ENCODE measurements at regions not wholly inside any gene's neighbourhood (a gene's known extent, or its start where the extent isn't known, plus 50 kb on each side); places are given as distances from the start of the nearest gene placed in this dataset.
A peak's percentile ranks its signal among the peaks of the same experiment; 100 is the strongest.

DNA sequence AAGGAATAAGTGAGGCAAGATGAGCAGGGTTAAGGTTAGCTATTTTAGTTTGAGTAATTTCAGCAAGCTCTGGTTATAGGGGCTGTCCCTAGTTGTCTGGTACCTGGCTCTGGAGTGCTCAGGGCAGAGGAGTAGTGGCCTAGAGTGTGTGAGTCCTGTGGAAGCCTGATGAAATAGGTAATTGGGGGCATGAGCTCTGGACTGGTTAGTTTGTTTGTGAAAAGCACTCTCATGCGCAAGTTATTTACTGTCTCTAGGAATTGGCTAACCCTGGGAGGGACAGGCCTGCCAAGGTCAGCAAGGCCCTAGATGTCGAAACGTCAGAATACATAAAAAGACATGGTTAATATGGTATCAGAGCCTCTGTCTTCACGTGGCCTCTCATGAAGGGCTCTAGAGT, 900.1 kb downstream of the PCDH17 start:
- DNase-seq: no peak

DNA sequence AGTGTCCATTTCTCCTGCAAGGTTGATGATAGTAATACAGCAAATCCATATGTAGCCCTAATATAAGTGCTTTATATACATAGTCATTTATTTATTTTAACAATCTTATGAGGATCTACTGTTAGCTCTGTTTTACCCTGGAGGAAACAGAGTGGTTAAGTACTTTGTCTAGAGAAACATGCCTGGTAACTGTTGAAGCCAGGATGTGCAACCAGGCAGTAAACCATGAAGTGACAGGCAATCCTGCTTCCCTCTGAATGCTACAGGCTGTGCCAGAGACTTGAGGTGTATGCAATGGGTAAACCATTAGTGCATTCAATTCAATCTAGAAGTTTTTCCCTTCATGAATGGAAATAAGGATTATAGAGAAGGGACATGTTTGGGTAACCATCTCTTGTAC, 911.0 kb downstream of the PCDH17 start:
- DNase-seq: no peak

DNA sequence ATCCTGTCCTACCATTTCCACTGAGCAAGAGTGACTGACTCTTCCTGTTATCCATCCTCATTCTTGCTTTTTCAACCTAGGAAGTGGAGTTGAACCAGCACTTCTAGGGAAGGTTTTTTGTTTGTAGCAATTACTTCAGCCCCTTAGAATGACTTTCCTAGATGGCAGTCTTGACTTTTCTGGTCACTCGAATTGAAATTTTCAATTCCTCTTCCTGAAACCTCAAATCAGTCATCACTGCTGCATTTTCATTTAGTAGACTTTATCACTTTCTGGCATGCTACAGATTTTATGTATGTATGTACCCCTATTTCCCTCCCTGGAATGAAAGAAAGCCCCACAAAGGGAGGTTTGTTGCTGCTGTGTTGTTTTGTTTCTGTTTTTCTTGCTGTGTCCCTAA, 915.9 kb downstream of the PCDH17 start:
- DNase-seq: no peak

DNA sequence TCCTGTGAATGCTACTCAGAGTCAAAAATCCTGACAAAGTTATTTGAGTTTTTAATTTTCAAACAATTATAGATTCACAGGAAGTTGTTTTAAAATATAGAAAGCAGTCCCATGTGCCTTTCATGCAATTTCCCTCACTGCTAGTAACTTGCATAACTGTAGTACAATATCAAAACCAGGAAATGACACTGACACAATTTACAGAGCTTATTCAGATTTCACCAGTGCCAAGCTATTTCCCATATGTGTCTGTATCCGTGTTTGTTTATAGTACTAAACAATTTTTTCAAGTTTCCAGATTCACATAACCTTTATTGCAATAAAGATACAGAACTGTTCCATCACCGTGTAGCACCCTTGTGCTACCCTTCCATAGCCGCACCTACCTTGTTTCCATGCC, 934.6 kb downstream of the PCDH17 start:
- no peak for DNase-seq

DNA sequence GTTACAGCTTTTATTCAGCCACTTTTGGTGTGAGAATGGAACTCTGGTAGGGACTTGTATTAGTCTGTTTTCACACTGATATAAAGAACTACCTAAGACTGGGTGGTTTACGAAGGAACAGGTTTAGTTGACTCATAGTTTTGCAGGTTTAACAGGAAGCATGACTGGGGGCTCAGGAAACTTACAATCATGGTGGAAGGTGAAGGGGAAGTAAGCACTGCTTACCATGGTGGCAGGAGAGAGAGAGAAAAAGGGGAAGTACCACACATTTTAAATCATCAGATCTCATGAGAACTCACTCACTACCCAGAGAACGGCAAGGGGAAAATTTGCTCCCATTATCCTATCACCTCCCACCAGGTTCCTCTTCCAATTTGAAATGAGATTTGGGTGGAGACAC, 942.2 kb downstream of the PCDH17 start:
- no peak for DNase-seq

DNA sequence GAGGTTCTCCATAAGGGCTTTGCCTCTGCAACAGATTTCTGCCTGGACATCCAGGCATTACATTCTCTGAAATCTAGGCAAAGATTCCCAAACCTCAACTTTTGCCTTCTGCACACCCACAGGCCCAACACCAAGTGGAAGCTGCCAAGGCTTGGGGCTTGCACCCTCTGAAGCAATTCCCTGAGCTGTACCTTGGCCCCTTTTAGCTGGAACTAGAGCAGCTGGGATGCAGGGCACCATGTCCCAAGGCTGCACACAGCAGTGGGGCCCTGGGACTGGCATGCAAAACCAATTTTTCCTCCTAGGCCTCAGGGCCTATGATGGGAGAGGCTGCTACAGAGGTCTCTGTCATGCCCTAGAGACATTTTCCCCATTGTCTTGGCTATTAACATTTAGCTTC, 943.2 kb downstream of the PCDH17 start:
- DNase-seq: no peak

DNA sequence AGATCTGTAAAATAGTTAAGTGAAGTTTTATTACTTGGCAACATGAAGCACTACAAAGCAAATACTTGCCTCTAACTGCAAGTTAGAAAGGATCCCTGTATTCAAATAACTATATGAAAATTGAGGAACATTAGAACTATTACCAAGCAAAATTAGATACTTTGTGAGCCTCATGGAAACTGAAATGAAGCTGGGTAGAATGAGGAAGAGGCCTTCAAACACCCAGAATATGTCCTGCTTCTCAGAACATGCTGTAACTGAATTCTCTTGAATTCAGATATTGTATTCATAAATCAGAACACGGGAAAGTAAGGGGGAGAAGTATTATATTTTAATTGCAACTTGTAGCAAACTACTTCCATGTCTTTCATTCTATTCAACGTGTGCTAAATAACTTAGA, 947.9 kb downstream of the PCDH17 start:
- DNase-seq: no peak

DNA sequence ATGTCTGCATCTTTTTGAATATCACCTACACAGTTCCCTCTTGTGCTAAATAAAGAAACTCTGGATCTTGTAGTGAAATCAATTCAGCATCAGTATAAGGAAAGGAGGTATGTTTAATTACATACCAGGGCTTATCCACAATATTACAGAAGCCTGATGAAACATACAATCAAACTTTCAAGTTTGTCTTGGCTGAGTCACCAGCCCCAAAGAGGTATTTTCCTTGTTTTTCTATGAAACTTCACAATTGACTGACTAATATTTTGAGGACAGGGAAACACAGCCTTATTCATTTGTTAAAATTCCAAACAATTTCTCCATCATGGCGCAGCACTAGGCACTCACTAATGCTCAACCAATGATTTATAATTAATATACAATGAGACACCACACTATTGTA, 952.4 kb downstream of the PCDH17 start:
- no peak for DNase-seq

DNA sequence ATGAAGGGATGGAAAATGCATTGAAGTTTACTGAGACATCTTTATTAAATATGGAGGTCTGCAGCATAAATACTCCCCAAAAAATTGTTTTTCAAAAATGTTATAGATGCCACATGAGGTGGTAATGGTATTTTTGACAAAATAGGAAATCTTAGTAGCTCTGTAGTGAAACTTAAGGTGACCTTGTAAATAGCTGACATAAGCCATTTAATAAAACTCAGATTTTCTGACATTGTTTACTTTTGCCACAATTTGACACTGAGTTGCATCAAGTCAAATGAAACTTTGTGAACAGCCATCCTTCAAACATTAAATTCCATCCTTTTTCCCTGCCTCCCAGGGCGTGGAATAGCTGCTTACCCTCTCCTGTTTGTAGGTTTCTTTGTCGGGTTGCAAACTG, 953.1 kb downstream of the PCDH17 start:
- DNase-seq: no peak

DNA sequence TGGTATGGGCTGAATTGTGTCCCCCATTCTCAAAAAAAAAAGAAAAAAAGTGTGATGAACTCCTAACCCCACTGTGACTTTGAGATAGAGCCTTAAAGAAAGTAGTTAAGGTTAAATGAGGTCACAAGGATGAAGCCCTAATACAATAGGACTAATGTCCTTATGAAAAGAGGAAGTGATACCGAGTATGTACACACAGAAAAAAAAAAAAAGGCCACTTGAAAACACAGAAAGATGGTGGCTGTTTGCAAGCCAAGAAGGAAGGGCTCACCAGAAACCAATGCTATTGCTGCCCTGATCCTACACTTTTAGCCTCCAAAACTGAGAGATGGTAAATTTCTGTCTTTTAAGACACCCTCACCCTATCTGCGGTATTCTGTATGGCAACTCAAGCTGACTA, 955.6 kb downstream of the PCDH17 start:
- DNase-seq: no peak

DNA sequence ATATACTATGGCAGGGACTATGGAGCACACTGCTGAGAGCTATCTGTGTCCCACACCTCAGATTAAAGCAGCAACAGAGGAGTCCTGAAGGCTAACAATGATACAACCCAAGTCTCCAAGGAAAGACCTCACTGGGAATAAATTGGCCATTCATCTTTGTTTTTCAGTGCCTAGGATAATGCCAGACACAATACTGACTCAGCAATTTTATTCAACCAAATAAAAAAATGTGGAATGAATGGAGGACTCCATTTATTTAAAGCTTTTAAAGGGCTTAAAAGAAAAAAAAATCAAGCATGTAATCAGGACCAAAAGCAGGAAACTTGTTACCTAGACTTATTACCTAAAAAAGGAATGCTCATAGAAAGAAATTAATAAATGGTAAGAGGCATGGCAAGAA, 960.5 kb downstream of the PCDH17 start:
- no peak for DNase-seq

DNA sequence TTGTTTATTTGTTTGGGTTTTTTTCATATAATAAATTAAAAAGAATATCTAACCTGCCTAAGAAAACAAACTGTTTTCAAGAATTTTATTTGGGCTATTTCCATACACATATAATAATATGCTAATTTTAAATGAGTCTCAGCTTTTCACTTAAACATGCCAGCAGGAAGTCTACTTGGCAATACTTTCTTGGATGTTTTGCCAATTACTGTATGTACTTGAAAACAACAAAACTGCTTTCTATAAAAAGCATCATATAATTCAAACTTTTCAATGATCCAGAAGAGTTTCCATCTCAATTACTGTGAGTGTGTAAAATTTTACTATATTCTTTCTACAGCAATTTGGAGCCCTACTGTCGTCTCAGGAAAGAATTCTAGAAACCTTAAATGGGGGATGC, 961.2 kb downstream of the PCDH17 start:
- no peak for DNase-seq

DNA sequence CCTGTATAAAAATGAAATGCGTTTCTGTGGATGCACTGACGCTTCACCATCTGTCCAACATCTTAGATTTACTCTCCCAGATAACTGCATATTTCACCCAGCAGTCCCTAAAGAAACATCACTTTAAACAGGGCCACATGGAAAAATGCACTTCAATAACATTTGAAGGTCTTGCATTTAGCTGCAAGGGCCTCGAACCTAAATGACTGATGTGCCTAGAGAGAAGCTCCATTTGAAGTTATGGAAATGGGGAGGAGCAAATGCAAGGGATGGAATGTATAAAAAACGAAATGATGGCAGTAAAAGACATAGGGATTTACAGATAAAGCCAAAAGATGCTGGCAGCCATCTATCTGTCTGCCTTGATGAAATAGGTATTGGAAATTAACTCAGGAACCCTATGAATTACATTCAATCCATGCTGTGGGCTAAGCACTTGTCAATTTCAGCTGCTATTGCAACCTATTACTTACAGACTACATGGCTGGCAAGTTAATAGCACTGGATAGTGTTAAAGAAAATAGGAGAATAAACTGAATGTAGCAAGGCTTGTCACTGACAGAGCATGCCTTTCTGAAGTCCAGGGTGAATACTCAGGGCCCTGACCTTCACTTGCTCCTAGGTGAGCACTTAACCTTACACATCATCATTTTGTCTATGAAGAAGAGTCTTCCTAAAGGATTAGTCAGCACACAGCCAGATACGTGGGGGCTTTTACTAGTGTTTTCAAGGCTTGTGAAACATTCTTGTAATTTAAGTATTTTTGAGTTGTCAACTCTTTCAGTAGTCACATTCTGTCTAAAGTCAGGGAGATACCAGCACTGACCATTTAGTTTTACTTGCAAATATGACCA, 963.4 kb downstream of the PCDH17 start:
- peak; percentile 22 for DNase-seq

DNA sequence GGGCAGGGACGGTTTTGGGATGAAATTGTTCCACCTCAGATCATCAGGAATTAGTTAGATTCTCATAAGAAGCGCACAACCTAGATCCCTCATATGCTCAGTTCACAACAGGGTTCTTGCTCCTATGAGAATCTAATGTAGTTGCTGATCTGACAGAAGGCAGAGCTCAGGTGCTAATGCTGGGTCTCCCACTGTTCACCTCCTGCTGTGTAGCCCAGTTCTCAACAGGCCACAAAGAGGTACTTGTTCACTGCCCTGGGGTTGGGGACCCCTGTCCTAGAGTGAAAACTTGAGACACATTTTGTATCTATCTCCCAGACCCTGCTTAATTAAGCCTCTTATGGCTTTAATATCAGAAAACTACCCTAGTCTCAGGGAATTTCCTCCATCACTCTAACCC, 966.0 kb downstream of the PCDH17 start:
- DNase-seq: no peak

DNA sequence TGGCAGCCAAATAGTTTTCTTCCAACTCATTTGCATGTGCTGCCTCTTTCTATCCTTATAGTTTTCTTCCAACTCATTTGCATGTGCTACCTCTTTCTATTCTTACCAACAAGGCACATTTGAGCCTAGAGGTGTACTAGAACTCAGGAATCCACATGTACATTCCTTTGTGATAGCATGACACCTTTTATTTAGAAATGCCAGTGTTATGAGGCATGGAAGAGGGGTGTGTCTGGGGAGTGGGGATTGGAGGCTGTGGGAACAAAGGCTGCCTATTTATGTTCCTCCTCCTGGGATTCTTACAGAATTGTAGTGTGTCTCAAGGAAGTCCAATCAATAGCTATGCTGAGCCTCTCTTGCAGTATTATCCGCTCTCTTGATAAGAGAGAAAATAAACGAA, 966.7 kb downstream of the PCDH17 start:
- DNase-seq: no peak

DNA sequence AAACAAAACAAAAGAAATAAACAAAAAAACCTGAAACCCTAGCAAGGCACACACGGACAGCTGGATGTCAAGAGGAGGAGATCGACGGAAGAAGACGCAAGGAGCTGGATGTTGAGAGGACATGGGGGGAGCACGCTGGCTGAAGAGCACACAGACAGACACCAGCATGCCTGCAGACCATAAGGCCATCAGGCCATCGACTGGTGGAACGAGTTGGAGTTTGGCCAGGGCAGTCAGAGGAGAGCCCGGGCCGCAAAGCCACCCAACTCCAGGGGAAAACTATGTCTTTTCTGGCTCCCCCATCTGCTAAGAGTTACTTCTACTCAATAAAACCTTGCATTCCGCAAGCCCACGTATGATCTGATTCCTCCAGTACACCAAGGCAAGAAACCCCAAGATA, 979.6 kb downstream of the PCDH17 start:
- no peak for DNase-seq

DNA sequence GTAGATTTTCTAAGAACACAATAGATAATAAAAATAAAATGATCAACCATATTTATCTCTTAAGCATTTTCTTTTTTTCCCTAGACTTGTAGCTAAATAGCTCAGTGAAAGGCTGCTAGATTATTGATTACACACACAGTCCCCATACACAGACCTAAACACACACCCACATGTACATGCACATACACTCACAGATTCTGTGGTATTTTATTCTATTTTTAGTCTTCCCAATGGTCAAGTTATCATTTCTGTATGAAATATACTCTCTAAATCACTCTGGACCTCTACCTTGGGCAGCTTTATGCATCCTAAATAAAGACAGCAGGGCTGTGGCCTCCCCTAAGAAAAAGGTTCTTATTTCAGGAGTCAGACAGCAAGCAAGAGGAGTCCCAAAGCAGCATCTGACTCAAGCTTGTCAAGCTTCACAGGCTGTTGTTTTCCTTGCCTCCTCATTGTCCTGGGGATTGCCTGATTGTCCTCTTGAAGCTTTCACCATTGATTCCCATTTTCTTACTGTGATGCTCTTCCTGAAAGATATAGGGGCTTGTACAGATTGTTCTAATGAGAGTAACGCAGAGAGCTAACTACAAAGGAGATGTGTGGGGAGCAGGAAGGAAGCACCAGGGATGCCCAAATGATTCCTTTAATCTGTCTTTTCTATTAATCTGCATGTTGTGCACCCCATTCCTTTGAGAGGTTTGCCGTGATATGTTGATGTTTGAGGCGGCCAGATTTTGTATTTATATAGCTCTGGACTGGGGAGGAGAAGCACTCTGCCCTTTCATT, 986.5 kb downstream of the PCDH17 start:
- no peak for DNase-seq

DNA sequence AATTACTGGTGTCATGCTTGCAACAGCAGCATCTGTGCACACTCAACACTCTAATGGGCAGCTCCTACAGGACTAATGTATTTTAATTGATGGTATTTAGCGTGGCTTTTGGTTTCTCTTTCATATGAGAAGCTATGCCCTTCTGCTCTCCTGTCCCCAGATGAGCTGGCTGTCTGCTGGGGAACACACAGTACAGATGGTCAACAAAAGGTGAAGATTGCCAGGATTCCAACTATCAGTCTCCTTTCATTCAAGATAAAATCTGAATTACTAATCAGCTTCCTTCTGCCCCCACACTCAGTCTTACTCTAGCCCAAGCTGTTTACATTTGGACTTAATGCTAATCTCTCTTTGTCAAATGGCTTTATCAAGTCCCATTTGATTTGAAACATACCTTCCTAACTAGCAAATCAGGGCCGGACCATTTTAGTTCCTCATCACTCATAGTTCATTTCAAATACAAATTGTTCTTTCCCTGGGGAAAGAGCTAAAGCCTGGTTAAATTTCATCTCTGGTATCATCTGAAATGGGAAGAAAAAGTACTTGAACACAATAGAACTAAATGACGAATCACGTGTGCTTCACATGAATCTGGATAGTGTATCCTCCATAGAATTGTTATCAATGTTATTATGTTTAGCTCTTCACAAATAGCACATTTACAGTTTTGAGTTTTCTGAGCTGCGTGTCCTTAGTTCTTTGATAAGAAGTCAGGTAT, 988.0 kb downstream of the PCDH17 start:
- DNase-seq: peak; percentile 85

DNA sequence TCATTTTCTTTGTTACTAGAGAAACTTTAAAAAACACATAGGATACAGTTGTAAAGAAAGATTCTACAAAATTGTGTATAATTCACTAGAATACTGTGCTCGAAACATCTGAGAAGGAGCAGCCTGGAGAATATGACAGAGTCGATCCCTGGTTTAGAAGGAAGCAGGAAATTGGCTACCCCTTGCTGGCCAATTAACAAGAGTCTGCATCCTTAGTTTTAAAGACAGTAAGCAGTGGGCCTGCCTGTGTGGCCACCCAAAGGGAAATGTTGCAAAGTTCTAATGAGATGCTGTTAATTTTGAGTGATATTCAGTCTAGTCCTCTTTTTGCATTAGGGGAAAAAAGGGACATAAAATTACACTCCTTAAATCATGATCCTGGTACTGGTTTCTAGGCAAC, 988.6 kb downstream of the PCDH17 start:
- peak; percentile 4 for DNase-seq

DNA sequence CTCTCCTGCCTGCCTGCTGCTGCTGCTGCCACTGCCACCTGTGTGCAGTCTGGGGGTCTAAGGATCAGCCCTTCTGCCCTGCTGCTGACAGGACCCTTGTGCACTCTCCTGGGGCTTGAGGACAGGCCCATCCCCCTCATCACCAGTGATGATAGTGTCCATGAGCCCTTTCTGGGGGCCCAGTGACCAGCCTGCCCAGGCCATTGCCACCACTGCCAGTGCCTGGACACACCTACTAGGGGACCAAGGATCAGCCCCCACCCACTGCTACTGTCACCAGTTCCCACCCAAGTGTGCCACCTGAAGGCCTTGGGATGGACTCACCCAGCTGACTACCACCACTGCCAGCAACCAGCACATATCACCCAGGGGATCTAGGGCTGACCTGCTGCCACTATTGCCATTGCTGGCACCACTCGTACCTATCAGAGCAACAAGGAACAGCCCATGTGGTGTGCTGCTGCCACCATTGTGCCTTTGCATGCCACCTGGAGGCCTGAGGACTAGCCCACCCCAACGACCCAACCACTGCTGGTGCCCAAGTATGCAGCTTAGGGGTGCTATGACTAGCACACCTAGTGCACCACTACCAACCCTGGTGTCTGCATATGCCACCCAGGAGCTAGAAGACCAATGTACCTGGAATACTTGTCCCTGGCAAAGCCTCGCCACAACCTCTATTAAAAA, 994.3 kb downstream of the PCDH17 start:
- no peak for DNase-seq

DNA sequence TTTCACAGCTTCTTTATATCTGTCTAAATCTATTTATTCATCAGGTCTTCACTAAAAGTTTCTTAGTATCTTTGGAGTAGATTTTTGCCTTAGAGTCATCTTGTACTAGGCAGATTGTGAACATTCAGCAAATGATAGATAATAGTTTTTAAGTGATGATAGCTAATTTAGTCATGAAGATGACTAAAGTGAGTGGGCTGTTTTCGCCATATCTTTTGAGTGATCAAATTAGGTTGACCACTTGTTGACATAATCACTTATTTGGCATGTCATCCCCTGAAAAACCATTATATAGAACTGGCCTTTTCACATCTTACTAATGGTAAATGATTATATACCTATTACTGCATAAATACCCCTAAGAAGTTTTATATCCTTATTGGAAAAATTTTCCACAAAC, 999.2 kb downstream of the PCDH17 start:
- DNase-seq: no peak

DNA sequence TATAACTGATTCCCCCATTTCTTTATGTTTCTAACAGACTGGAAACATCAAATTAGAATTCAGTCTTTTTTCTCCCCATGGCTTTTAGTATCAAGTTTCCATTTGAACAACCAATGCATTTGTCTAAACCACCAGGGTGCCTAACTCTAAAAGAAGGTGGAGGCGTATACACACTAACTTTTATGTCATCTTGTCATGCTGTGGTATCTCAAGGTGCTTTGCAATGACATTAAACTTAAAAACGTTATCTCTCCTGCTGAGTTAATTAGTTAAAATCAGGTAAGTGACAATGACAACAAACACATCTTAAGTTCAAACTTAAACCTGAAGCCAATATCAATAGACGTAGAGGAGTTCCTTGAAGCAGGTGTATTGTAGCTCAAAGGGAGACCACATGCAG, 1001.7 kb downstream of the PCDH17 start:
- DNase-seq: no peak

DNA sequence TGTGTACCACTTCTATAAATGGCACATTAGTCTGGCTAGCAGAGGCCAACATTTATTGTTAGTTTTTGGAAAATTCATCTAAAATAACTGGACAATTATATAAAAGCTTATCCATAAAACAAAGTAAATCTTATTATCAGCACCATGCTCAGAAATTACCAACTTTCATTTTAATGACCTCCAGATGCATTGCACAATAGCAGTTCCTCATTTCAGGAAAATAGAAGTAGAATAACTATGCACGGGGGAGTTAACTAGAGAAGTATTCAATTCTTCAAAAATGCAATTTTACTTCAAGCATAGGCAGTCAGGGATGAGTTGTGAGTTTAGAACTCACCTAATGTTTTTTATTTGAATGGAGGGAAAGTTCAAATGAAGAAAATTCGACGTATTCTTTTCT, 1023.5 kb downstream of the PCDH17 start:
- DNase-seq: no peak

Measured in NCI-H2171 (cell line).